Fibroblast of upper back skin (primary cell): ENCODE measurements at regions not wholly inside any gene's neighbourhood (a gene's known extent, or its start where the extent isn't known, plus 50 kb on each side); places are given as distances from the start of the nearest gene placed in this dataset.
"Not testable (repeated sequence)": the region's sequence is repeated elsewhere in the genome, so short reads cannot be mapped to it uniquely, and the experiment has no call there.

Experiments
- DNase-seq: peaks from one replicate; pipeline ENCODE4 v3.0.0-alpha.2; 2013

DNA sequence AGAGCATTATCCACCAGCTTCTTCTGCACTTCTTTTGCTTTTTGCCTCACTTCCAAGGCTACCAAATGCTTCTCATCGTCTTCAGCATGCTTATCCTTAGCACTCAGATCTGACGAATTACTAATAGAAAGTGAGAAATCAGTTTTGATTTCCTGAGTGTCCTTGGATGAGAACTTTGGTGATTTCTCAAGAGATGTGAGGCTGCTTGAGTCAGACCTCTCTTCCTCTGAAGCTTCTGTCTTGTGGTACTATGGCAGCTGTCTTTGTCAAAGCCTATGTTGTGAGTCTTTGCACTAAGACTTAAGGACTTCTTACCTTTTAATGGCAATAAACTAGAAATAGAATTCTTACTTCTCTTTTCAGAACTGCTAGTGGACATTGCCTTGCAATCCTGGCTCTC, 169.9 kb downstream of the CPE start:
- DNase-seq: no peak

DNA sequence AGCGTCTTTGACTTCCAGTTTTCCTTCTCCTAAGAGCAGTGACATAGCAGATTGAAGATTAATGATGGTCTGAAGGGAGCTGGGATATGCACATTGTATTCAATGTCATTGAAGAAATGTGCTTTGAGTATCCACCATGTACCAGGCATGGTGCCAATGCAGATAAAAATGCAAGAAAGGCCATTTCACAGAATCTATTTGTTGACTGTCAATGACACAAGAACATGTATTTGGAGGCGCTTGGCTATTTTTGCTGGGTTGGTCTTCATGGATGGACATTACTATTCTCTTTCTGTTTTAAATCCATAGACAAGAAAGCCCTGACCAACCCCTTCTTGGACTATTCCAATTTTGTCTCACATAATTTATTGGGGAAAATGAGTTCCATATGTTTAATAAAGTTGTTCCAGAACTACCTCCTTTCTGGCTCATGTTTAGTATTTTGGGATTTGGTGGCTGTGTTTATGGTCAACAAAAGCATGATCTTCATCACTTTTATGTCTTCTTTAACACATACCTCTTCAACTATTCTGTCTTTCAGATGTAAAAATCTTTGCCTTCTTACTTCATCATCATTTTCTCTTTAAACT, 174.5 kb downstream of the CPE start:
- no peak for DNase-seq

DNA sequence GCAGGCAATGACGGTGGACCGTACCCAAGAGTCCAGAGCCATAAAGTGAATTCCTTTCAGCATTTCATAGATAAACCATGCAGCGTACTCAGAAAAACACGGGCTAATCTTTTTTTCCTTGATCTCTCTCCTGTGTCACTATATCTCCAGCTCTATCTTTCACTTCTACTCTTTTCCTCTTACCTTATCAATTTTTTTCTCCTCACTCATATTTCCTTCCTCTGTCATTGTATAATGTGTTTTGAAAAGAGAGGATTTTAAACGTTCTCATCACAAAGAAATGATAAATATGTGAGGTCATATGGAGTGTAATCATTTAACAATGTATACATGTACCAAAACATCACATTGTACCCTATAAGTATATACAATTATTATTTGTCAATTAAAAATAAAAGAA, 176.5 kb downstream of the CPE start:
- no peak for DNase-seq

DNA sequence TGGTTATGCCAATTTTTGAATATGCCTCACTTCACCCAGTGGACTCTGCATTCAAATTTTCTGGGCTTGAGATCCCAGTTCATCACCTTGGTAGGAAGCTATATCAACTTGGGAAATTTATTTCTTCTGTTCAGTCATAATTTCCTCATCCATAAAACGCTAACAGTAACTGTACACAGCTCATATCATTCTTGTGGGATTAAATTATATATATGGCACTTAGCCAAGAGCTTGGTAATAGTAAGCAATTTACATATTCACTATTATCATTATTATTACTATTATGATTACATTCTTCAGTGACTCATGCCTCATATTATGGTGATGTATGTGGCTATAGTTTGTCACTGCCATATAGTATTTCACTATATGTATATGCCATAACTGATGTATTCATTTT, 177.6 kb downstream of the CPE start:
- no peak for DNase-seq

DNA sequence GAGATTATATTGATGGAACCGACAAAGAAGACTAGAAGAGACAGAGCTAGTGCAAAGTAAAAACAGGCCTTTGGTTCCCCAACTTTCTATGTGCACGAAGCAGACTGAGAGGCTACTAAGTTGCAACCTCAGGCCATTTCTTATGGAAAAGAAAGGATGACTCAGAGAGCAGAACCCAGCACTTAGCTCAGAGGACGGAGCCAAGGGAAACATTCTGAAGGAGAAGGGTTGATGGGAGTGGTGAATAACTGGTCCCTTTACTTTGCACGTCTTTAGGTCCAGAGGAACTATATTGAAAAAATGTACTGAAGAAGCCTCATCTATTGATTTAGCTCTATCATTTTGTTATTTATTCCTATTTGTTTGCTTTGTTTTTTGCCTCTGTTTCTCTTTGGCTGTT, 182.1 kb downstream of the CPE start:
- DNase-seq: no peak

DNA sequence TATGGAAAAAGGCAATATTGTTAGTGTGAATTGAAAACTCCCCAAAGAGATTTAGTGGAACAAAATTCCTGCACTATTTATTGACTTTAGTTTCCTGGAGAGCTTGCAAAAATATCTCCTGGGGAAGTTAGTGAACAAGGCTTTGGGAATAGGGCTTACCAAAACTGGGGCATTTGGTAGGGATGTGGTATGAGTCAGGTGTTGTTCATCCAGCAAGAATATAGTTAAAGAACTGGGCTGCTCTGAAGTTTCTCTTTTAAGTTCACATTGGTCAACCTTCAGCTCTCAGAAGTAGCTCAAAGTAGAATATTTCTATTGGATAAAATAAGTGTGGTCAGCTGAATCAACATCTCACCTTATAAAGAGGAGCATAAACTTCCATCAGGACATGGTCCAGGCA, 185.0 kb downstream of the CPE start:
- peak; percentile 69 for DNase-seq

DNA sequence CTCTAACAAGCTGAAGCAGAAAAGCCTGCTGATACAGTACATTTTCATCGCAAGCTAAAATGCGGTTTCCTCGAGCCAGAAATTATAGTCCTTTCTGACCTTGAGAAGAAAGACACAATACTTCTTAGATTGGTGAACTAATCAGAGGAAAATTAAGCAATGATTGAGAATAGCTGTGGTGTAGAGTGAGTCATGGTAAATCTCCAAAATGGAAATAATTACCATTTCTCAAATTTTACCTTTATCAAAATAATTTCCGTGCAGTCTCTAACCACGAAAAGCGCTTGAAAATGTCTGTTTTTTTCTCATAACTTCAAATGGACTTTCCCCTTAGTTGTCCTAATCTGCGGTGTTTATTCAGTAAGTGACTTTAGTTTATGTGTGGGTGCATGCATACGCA, 190.2 kb downstream of the CPE start:
- no peak for DNase-seq

DNA sequence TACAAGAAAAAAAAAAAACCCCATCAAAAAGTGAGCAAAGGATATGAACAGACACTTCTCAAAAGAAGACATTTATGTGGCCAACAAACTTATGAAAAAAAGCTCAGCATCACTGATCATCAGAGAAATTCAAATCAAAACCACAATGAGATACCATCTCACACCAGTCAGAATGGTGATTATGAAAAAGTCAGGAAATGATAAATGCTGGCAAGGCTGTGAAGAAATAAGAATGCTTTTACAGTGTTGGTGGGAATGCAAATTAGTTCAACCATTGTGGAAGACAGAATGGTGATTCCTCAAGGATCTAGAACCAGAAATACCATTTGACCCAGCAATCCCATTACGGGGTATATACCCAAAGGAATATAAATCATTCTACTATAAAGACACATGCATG, 192.7 kb downstream of the CPE start:
- not testable (repeated sequence) for DNase-seq

DNA sequence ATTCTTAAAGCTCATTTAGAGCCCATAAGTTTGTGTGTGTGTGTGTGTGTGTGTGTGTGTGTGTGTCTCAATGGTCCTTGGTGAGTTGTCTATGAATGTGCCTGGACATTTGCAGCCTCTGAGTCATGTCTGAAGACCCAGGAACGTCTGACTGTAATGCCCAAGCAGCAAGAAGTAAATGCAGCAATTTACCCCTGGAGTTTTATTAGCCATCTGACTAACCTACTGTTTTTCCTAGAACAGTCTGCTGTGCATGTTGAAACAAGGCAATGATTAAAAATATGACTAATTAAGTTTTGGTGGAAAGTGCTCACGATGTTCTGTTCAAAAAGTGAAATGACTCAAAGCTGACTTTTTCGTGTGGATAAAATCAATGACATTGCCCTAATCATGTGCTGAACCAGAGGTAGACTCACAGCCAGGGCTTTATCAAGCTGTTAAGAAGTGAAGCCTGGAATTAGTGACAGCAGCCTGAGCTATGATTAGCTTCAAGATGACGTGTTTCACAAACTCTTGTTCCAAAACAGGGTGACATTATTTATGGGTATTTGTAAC, 201.6 kb downstream of the CPE start:
- peak; percentile 94 for DNase-seq

DNA sequence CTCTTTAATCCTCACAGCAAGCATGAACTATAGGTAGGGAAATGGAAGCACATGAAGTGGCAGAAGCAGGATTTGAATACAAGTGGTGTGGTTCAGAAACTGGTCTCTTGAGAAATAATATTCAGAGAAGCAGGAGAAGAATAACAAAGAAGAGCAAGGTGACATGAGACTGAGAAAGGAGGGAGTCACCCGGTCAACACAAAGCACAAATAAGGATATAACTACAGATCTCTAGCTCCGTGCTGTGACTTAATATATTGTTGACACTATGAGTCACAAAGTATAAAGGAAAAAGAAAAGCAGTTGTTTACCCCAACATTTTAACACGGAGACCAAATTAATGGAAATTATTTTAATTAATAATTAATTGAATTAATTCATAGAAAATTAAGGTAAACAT, 204.5 kb downstream of the CPE start:
- DNase-seq: no peak

DNA sequence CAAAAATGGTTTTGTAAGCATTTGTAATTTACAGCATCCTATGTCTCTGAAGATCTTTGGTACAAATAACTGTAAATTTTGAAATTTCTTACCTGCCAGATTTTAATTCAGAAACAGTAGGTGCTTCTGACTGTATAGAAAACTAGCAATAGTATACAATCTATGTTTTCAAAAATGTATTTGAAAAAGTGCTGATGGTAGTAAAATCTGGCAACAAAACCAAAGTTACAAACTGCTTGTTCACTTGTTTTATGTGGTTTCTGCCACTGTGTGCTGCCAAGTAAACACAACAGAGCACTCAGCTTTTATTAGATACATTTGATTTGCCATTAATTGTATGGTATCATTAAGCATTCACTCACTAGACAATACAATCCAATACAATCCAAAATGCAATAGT, 206.1 kb downstream of the CPE start:
- DNase-seq: no peak

DNA sequence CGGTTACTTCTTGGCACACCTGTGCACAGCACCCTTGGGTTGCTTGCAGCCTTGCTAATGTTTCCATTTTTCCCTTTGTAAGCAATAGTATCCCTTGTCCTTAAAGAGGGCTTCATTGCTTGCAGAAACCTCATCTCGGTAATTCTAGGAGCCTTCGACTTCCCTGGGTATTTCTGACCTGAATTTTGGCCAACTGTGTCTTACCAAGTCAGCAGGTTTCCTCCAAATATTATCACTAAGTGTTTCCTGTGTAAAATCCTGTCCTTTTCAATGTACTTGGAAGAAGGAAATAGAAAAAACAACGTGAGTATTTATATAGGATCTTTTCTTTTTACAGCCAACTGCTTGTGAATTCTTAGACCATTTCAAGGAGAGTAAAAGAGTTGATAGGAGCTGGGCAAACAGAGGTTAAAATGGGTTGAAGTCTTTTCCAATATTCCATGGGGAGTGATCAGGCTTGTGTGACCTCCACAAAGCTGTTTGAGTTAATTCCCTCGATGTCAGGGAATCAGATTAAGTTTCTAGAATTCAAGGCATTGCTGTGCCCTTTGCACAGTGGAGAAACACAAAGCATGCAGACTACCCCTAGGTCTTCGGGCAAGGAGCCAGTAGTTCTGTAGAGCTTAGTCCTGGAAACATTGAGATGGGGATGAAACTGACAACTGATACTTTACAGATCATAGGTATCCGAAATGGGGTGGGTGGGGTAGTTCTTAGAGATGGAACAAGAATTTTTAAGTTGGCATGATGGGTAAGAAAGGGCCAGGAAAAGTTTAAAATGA, 209.9 kb downstream of the CPE start:
- DNase-seq: no peak

DNA sequence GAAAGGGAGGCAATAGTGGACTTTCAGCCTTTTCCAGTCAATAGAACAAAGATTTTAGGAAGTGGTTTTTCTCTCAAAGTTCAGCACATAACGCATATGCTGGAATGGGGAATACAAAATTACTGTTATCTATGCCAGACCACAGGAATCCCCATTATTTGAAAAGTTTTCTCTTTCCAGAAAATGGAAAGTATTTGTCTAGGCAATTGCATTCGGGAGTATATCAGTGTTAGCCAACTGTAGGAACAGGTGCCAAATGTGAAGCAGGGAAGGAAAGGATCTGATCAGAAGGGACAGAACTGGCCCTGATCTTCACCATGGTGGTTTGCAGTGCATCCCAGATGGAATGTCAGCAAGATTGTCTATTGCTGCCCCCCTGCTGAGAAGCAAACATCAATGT, 213.6 kb downstream of the CPE start:
- DNase-seq: peak; percentile 85

DNA sequence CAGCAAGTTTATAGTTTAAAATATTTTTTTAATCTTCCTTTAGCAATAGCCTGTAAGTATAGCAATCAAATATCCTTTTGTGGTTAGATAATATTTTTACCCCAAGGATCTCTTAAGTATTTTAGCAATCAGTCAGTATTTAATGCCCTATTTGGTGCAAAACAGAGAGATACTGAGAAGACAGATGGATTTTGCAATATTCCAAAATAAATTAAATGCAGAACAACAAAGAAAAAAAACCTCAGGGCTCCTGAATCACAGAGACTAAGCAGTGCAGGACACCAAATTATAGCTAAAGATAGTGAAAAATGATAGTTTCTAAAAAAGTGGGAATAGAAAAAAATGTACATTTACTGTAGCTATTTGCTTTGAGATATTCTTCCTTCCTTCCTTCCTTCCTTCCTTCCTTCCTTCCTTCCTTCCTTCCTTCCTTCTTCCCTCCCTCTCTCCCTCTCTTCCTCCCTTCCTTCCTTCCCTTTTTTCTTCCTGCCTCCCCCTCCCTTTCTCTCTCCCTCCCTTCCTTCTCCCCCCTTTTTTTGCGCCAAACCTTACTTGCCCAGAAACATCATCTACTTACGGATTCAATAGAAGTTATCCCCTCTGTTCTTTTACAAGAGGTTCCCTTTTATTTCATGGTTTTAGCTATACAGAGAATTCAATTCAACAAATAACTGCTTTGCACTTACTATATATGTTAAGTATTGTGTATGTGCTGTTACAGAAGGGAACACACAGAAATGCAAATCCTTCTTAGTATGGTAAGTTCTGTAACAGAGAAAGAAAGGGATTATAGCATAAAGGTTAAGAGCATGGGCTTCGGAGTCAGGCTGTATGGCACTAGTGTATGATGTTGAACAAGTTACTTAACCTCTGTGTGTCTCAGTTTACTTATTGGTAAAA, 219.0 kb downstream of the CPE start:
- DNase-seq: no peak

DNA sequence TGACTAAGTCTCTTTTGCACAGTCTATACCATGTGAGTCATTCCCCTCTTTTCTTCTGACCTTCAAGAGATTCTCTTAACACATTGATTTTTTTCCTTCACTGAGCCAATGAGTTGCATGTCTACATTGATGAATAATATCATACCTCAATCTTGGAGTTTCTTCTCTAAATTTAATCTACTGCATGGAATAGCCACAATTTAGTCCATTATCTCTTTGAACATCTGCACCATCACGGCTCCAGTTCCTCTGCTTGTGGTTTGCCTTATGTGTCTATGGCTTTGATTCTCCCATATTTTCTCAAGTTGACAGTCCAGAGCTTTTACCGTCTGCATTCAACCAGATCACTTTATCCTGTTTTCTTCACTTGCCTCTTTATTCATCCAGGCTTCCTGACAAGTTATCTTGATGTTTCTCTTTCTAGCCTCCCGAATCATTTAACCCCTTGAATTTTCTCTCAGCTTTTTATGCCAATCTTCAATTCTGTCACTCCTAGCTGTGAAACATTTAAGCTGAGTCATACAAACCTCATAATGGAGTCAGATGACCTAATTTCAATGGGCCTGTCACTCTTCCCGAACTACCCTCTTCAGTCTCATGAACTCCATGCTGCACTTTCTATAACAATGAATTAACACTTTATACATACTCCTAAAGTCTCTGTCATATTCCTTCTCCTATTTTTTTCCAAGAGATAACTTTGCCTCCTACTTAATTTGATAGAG, 222.3 kb downstream of the CPE start:
- no peak for DNase-seq

DNA sequence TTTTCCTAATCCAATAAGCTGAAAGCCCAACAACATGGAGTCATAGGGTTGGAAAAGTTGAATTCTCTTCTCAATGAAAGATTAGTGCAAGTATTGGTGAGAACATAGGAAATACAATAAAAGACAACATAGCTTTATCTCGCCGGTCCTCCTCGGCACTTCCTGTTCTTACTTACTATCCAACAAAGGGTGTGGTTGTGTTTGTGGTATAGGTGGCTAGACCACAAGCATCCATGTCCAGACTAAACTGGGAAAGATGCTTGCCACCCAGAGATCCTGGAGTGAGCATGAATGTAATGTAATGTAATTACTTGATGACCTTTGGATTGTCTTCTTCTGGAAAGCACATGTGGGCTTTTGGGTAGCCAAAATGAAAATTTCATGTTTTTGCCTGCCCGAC, 223.8 kb downstream of the CPE start:
- no peak for DNase-seq

DNA sequence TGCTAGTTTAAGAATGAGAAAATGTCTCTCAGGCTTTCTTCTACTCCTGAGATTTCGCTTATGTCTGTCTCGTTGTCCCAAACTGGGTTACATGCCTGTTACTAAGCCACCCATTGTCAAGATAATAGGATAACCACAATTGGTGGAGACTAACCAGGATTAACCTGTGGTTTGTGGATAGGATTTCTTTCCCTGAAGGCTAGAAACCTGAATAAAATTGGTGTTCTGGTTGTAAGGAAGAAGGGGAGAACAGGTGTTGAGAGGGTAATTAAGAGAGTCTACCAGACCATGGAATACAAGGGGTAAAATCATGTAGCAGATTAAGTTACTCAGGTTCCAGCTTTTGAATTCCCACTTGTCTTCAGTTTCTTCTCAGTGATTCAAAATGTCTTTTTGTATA, 225.4 kb downstream of the CPE start:
- no peak for DNase-seq

DNA sequence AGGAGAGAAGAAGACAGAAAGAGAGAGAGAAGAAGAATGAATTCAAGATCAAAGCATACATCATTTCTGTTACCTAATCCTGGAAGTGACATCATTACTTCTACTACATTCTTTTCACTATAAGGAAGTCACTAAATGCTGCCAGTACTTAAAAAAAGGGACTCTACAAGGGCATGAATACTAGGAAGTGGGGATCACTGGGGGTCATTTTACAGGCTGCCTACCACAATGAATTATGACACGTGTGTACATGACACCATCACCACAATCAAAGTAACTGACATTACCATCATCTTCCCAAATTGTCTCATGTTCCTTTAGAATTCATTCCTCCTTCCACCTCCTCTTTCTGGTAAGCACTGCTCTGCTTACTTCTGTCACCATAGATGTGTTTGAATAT, 227.0 kb downstream of the CPE start:
- DNase-seq: no peak

DNA sequence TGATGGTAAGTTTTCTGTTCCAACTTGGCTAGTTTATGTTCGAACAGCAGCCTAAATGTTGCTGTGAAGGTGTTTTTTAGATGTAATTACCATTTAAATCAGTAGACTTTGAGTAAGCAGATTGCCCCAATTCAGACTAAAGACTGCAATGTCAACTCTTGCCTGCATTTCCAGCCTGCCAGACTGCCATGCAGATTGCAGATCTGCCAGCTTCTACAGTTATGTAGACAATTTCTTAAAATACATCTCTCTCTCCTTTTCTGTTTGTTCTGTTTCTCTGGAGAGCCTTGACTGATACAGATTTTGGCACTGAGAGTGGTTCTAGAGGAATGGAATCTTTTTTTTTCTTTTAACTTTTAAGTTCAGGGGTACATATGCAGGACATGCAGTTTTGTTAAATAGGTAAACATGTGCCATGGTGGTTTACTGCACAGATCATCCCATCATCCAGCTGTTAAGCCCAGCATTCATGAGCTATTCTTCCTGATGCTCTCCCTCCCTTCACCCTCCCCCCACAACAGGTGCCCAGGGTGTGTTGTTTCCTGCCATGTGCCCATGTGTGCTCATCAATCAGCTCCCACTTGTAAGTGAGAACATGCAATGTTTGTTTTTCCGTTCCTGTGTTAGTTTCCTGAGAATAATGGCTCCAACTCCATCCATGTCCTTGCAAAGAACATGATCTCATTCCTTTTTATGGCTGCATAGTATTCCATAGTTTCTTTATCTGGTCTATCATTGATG, 227.8 kb downstream of the CPE start:
- no peak for DNase-seq

DNA sequence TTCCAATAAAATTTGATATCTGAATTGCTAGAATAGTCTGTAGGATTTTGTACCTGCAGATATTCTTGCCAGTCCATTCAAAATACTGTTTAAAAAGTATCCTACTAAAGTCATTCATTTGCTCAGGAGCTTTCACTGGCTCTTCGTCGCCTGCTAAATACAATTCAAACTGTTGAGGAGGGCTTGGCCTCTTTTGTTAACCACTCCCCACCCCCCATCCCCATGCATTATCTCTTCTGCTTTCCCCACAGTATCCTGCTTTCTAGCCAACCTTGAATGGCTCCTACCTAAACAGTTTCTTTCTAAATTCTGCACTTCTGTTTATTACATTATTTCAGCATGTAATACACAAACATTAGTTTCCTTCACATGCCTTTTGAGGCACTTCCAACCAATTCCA, 230.8 kb downstream of the CPE start:
- DNase-seq: no peak

DNA sequence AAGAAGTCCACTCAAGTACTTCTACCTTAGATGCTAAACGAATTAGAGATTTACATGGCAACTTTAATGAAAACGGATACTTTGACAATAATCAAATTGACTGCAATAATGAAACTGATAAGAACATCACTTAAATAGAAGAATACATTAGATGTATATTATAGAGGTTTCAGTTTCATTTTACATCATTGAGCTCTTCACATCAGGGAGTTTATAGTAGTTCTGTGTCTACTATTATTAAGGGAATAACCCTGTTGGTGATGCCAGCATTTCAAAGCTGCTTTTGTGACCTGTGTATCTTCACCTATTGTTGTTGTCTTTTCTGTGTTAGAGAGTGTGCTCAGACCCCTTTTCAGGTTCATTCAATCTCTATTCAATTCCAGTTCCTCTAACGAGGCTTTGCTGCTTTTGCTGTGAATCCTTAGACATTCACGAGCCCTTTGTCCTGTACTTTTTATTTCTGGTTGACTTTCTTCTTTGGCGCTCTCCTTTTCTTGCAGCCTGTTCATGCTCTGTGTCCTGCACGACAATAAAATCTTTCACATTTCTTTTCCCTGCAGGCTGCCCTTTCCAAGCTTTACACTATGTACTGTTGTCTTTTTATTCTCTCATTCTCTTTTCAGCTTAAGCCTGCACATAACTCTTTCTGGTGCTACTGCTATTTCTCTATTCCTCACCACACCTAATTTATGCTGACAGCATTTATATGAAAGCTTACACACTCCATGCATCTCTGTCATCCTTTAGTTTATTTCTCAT, 232.1 kb downstream of the CPE start:
- DNase-seq: no peak
